Hepatocyte (in vitro differentiated cells): ENCODE measurements at regions not wholly inside any gene's neighbourhood (a gene's known extent, or its start where the extent isn't known, plus 50 kb on each side); places are given as distances from the start of the nearest gene placed in this dataset.
"Not testable (repeated sequence)": the region's sequence is repeated elsewhere in the genome, so short reads cannot be mapped to it uniquely, and the experiment has no call there.

Source experiments
- DNase-seq: peaks from one replicate; pipeline ENCODE4 v3.0.0-alpha.2; 2016; ENCODE audit warnings: low spot score
- H2AFZ ChIP-seq: fragments of 200-600 bp; sonication (generic); 2 replicates; pipeline ENCODE4 v1.6.0; 2016; ENCODE audit warnings: antibody characterized with exemption, mild to moderate bottlenecking
- H3K27ac ChIP-seq: fragments of 200-600 bp; sonication (generic); 2 replicates; pipeline ENCODE4 v1.5.1; 2016; ENCODE audit warnings: mild to moderate bottlenecking
- H3K27me3 ChIP-seq: fragments of 200-600 bp; sonication (generic); 2 replicates; pipeline ENCODE4 v1.6.1; 2016
- H3K36me3 ChIP-seq: fragments of 200-600 bp; sonication (generic); replicated peaks from 2 replicates; pipeline ENCODE4 v1.5.1; 2016; ENCODE audit warnings: low read depth; ENCODE audit not compliant: insufficient read depth
- H3K4me1 ChIP-seq: fragments of 200-600 bp; sonication (generic); 2 replicates; pipeline ENCODE4 v1.5.1; 2016; ENCODE audit warnings: mild to moderate bottlenecking, moderate library complexity; ENCODE audit not compliant: insufficient read depth
- H3K4me2 ChIP-seq: fragments of 200-600 bp; sonication (generic); 2 replicates; pipeline ENCODE4 v1.6.0; 2016
- H3K4me3 ChIP-seq: fragments of 200-600 bp; sonication (generic); 2 replicates; pipeline ENCODE4 v1.5.1; 2016; ENCODE audit warnings: mild to moderate bottlenecking
- H3K79me2 ChIP-seq: fragments of 200-600 bp; sonication (generic); 2 replicates; pipeline ENCODE4 v1.6.0; 2017; ENCODE audit warnings: mild to moderate bottlenecking
- H3K9me2 ChIP-seq: fragments of 200-600 bp; sonication (generic); replicated peaks from 2 replicates; pipeline ENCODE4 v1.6.0; 2017; ENCODE audit warnings: mild to moderate bottlenecking; ENCODE audit not compliant: insufficient read depth
- H3K9me3 ChIP-seq: fragments of 200-600 bp; sonication (generic); 2 replicates; pipeline ENCODE4 v1.5.1; 2016; ENCODE audit warnings: low read depth, mild to moderate bottlenecking
- H4K20me1 ChIP-seq: fragments of 200-600 bp; sonication (generic); 2 replicates; pipeline ENCODE4 v1.6.0; 2016; ENCODE audit warnings: mild to moderate bottlenecking; ENCODE audit not compliant: insufficient read depth, poor library complexity, severe bottlenecking
- EZH2 ChIP-seq: fragments of 200-600 bp; sonication (generic); IDR thresholded peaks from 2 replicates; pipeline ENCODE4 v1.6.1; 2016; ENCODE audit warnings: antibody characterized with exemption, mild to moderate bottlenecking, borderline replicate concordance
- EZH2phosphoT487 ChIP-seq: fragments of 200-600 bp; sonication (generic); IDR thresholded peaks from one replicate; pipeline ENCODE4 v1.6.1; 2018; ENCODE audit warnings: antibody characterized with exemption, mild to moderate bottlenecking, low read depth, moderate library complexity; ENCODE audit not compliant: unreplicated experiment, severe bottlenecking
- WGBS: methylation state at CpG from one replicate; pipeline ENCODE4 v1.1.6; 2016; ENCODE audit warnings: low lambda C conversion rate; ENCODE audit errors: missing lambda C conversion rate; 5-methylcytosine and 5-hydroxymethylcytosine counted together
- TF ChIP-seq, protein P1 (sequence below): fragments of 200-600 bp; sonication (generic); IDR thresholded peaks from 2 replicates; pipeline ENCODE4 v1.5.1; 2016; ENCODE audit warnings: antibody characterized with exemption, mild to moderate bottlenecking; ENCODE audit not compliant: poor library complexity

DNA sequence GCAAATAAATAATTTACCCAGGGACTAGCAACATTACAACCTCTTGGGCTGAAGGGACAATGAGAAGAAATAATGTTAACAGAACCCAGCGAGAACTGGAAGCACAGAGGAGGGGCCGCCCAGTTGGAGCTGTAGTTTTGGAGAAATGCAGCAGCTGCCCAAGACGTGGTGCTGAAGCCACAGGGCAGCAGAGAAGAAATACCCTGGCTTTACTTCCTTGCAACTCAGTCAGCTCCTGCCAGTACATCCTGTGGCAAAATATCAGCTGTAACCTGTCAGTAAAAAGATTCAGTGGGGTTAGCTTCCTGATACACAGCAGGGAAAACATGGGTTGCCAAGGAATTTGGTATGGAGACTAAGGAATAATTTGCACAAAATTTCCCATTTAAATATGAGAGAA lies 283.6 kb upstream of the USP25 start:
- TF ChIP-seq EZH2phosphoT487 = no peak
- TF ChIP-seq, protein P1, sequence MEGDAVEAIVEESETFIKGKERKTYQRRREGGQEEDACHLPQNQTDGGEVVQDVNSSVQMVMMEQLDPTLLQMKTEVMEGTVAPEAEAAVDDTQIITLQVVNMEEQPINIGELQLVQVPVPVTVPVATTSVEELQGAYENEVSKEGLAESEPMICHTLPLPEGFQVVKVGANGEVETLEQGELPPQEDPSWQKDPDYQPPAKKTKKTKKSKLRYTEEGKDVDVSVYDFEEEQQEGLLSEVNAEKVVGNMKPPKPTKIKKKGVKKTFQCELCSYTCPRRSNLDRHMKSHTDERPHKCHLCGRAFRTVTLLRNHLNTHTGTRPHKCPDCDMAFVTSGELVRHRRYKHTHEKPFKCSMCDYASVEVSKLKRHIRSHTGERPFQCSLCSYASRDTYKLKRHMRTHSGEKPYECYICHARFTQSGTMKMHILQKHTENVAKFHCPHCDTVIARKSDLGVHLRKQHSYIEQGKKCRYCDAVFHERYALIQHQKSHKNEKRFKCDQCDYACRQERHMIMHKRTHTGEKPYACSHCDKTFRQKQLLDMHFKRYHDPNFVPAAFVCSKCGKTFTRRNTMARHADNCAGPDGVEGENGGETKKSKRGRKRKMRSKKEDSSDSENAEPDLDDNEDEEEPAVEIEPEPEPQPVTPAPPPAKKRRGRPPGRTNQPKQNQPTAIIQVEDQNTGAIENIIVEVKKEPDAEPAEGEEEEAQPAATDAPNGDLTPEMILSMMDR = no peak
- TF ChIP-seq EZH2 = no peak
- Histone ChIP-seq H3K4me1 (no peaks in the 10 kb centered on the region), H4K20me1 (no peaks in the 10 kb centered on the region), H2AFZ (no peak overlapping the region), H3K27me3 (no peaks in the 10 kb centered on the region), H3K36me3 (no peaks in the 10 kb centered on the region), H3K4me2 (no peak overlapping the region), H3K9me3 (no peaks in the 10 kb centered on the region), H3K27ac (no peak overlapping the region), H3K4me3 (no peak overlapping the region), H3K9me2 (no peaks in the 10 kb centered on the region), H3K79me2 (no peaks in the 10 kb centered on the region)
- 68% methylated on average over 3 of the region's 3 CpGs for WGBS
- DNase-seq = no peak

DNA sequence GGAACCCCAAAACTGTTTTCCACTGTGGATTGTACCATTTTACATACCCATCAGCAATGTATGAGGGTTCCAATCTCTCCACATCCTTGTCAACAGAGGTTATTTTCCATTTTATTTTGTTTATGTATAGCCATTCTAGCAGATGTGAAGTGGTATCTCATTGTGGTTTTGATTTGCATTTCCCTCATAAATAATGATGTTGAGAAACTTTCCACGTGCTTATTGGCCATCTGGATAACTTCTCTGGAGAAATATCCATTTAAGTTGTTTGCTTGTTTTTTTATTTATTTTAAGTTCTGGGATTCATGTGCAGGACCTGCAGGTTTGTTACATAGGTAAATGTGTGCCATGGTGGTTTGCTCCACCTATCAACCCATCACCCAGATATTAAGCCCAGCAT lies 280.2 kb upstream of the USP25 start:
- TF ChIP-seq, protein P1 = no peak
- TF ChIP-seq EZH2 (no peak), EZH2phosphoT487 (no peak)
- no peaks in the 10 kb centered on the region for H3K9me3 ChIP-seq
- H3K4me2 ChIP-seq = no peak overlapping the region
- no peak overlapping the region for H3K4me3 ChIP-seq
- H3K9me2 ChIP-seq = no peaks in the 10 kb centered on the region
- no peaks in the 10 kb centered on the region for H4K20me1 ChIP-seq
- WGBS = 64% methylated on average over 1 of the region's 1 CpG
- H3K36me3 ChIP-seq = no peaks in the 10 kb centered on the region
- no peaks in the 10 kb centered on the region for H3K79me2 ChIP-seq
- no peaks in the 10 kb centered on the region for H3K4me1 ChIP-seq
- H3K27ac ChIP-seq = no peak overlapping the region
- DNase-seq = no peak
- no peaks in the 10 kb centered on the region for H3K27me3 ChIP-seq
- no peak overlapping the region for H2AFZ ChIP-seq

DNA sequence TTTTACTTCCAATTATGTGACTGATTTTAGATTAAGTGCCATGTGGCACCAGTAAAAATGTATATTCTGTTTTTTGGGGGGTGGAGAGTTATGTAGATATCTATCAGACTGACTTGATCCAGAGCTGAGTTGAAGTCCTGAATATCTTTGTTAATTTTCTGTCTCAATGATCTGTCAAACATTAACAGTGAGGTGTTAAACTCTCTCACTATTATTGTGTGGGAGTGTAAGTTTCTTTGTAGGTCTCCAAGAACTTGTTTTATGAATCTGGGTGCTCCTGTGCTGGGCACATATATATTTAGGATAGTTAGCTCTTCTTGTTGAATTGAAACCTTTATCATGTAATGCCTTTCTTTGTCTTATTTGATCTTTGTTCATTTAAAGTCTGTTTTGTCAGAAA lies 276.5 kb upstream of the USP25 start:
- no peak overlapping the region for H2AFZ ChIP-seq
- no peaks in the 10 kb centered on the region for H3K36me3 ChIP-seq
- no peaks in the 10 kb centered on the region for H3K27me3 ChIP-seq
- no peak overlapping the region for H3K4me3 ChIP-seq
- TF ChIP-seq EZH2phosphoT487 (no peak), EZH2 (no peak)
- TF ChIP-seq, protein P1 = no peak
- H3K9me2 ChIP-seq = no peaks in the 10 kb centered on the region
- no peaks in the 10 kb centered on the region for H3K79me2 ChIP-seq
- H3K4me1 ChIP-seq = peaks cover 3% of the 10 kb centered on the region
- H4K20me1 ChIP-seq = no peaks in the 10 kb centered on the region
- H3K27ac ChIP-seq = no peak overlapping the region
- DNase-seq = no peak
- no peak overlapping the region for H3K4me2 ChIP-seq
- H3K9me3 ChIP-seq = no peaks in the 10 kb centered on the region

DNA sequence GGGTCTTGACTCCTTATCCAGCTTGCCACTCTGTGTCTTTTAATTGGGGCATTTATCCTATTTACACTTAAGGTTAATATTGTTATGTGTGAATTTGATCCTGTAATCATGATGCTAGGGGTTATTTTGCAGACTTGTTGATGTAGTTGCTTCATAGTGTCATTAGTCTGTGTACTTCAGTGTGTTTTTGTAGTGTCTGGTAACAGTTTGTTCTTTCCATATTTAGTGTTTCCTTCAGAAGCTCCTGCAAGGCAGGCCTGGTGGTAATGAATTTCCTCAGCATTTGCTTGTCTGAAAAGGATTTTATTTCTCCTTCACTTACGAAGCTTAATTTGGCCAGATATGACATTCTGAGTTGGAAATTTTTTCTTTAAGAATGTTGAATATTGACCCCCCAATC lies 276.0 kb upstream of the USP25 start:
- 95% methylated on average over 1 of the region's 1 CpG for WGBS
- not testable (repeated sequence) for H3K27ac ChIP-seq, DNase-seq

DNA sequence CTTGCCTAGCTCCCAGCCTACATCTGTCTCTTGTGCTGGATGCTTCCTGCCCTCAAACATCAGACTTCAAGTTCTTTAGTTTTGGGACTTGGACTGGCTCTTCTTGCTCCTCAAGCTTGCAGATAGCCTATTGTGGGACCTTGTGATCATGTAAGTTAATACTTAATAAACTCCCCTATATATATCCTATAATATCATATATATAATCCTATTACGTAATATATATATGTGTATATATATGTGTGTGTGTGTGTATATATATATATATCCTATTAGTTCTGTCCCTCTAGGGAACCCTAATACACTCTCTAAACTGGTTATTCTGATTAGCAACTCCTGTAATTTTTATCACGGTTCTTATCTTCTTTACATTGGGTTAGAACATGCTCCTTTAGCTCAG lies 274.9 kb upstream of the USP25 start:
- H3K79me2 ChIP-seq, H4K20me1 ChIP-seq, H2AFZ ChIP-seq, DNase-seq, H3K4me2 ChIP-seq, H3K9me2 ChIP-seq, H3K27me3 ChIP-seq, H3K36me3 ChIP-seq, H3K9me3 ChIP-seq, H3K4me3 ChIP-seq, H3K4me1 ChIP-seq: not testable (repeated sequence)
- H3K27ac ChIP-seq = peak overlapping the region; percentile 69
- WGBS = 81% methylated on average over 2 of the region's 2 CpGs

More for the DNA sequence above, 276.0 kb upstream of the USP25 start:
- H3K4me2 ChIP-seq, H3K27me3 ChIP-seq, H4K20me1 ChIP-seq, H3K9me3 ChIP-seq, H3K4me3 ChIP-seq, H3K9me2 ChIP-seq, H3K79me2 ChIP-seq, H2AFZ ChIP-seq, H3K4me1 ChIP-seq, H3K36me3 ChIP-seq: not testable (repeated sequence)
